ENCODE measurements at regions not wholly inside any gene's neighbourhood (a gene's known extent, or its start where the extent isn't known, plus 50 kb on each side); places are given as distances from the start of the nearest gene placed in this dataset.

GRCh38 chr12:93142881-93143280 lies 213.8 kb upstream of the EEA1 start:
- Histone ChIP-seq H3K4me1 (replicated peaks in 1 of 2) (no peaks in the 10 kb centered on the region), H3K4me3 (no peak overlapping the region), H3K27ac (no peak overlapping the region)
- in situ Hi-C loops (cut with MboI; ENCODE audit: low pct_unique_long_range_greater_than_20kb in 2 of 9, low sequenced_read_pairs in 9 of 9, unreplicated experiment in 9 of 9), result no loop called here
- WGBS, 10 experiments, result 68 to 100% (median 81%) methylated on average over 1 to 3 of the region's 3 CpGs
- no peak for ATAC-seq (replicated peaks in 6 of 8)

DNA sequence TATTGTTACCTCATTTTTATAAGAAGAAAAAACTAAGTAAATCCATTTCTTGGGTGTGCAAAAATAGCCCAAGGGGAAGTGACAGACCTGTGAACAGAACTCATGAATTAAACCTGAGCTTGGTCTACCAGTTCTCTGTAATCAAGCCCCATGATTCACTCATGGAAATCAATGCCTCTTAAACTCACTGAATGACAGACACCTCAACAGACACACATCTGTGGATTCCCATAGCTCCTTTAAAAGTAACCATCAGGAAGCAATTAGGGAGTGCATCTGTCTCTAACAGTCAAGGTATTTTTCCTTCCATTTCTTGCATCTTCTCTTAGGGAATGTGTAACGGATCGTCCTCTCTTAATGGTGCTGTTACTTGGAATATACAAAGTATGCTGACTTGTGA lies 215.0 kb upstream of the EEA1 start:
- WGBS, 10 experiments, result 17 to 100% (median 88%) methylated on average over 1 to 2 of the region's 2 CpGs; no CpG with 5 or more reads in 3 of the 10 experiments
- in situ Hi-C loops (cut with MboI; ENCODE audit: low pct_unique_long_range_greater_than_20kb in 2 of 9, low sequenced_read_pairs in 9 of 9, unreplicated experiment in 9 of 9), result no loop called here
- Histone ChIP-seq H3K4me3 (no peak overlapping the region), H3K4me1 (replicated peaks in 1 of 2) (no peaks in the 10 kb centered on the region), H3K27ac (no peak overlapping the region)
- peak in 1 of 8 experiments; percentile 18 for ATAC-seq (replicated peaks in 6 of 8)

GRCh38 chr12:93145086-93145485 lies 216.0 kb upstream of the EEA1 start:
- Histone ChIP-seq H3K27ac (no peak overlapping the region), H3K4me3 (no peak overlapping the region), H3K4me1 (replicated peaks in 1 of 2) (no peaks in the 10 kb centered on the region)
- in situ Hi-C loops (cut with MboI; ENCODE audit: low pct_unique_long_range_greater_than_20kb in 2 of 9, low sequenced_read_pairs in 9 of 9, unreplicated experiment in 9 of 9), result no loop called here
- WGBS, 10 experiments, result 27 to 89% (median 69%) methylated on average over 2 to 5 of the region's 5 CpGs
- no peak for ATAC-seq (replicated peaks in 6 of 8)

DNA sequence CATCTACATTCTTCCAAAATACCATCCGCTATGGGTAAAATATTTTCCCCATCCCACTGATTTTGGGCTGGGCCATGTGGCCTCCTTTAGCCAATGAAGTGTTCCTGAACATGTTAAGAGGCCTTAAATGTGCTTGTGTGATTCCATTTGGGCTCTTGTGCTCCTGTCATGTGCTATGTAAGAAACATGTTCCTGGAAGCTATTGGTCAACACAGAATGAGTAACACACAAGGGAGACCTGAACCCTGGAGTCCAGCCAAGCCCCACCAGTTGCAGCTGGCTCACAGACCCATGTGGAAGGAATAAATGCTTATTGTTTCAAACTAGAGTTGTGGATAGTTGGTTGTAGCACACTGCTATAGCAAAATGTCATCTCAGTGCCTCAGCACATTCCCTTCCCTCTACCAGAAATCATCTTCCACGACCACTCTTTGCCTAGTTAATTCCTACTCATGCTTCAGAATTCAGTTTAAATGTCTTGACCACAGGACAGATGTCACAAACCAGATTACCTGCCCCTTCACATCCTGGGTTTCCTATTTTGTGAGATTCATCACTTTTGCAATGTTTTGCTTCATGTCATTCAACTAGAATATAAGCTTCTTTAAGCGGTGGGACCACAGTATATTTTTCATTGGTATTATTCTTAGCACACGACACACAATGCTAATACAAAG lies 217.3 kb upstream of the EEA1 start:
- ATAC-seq (replicated peaks in 6 of 8), result peak in 2 of 8 experiments; percentile 38 to 46
- in situ Hi-C loops (cut with MboI; ENCODE audit: low pct_unique_long_range_greater_than_20kb in 2 of 9, low sequenced_read_pairs in 9 of 9, unreplicated experiment in 9 of 9), result no loop called here
- 63 to 95% (median 70%) methylated on average over 2 to 4 of the region's 4 CpGs; no CpG with 5 or more reads in 1 of the 10 experiments for WGBS, 10 experiments
- no peaks in the 10 kb centered on the region for H3K4me1 ChIP-seq (replicated peaks in 1 of 2)
- no peak overlapping the region for H3K27ac ChIP-seq
- no peak overlapping the region for H3K4me3 ChIP-seq

DNA sequence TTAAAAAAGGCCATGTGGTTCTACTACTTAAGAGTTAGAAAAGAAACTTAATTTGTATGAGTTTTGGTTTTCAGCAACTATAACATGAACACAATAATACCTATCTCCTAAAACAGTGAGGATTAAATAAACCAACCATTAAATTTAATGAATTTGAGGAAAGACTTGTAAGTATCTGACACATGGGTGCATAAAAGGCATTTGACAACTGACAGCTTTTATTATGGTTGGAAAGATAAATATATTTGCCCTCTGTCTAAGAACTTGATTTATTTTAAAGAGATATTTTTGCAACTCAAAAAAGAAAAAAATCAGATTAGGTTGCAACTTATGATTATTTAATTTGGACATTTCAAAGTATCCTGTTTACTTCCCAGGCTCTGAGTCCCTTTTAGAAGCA lies 217.9 kb upstream of the EEA1 start:
- Histone ChIP-seq H3K4me3 (no peak overlapping the region), H3K4me1 (replicated peaks in 1 of 2) (no peaks in the 10 kb centered on the region), H3K27ac (no peak overlapping the region)
- in situ Hi-C loops (cut with MboI; ENCODE audit: low pct_unique_long_range_greater_than_20kb in 2 of 9, low sequenced_read_pairs in 9 of 9, unreplicated experiment in 9 of 9), result no loop called here
- ATAC-seq (replicated peaks in 6 of 8), result no peak

DNA sequence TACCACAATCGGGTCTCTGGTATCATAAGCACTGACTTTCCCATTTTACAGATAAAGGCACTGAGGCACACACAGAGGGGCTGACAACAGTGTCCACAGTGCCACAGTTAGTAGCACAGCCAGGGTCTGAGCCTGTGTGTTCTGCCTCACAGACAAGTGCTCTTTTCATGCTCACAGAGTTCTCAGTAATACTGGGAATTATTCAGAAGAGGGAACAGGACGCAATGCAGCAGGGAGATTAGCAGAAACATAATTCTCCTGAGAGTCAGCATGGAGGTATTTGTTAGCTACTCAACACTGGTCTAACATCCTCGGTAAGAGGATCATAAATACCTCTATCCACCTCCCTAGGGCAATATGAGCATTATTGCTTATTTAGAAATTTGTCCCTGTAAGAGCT lies 219.3 kb upstream of the EEA1 start:
- no peak for ATAC-seq (replicated peaks in 6 of 8)
- no peak overlapping the region for H3K27ac ChIP-seq
- WGBS, 10 experiments, result 0 to 100% (median 75%) methylated on average over 1 to 3 of the region's 3 CpGs; no CpG with 5 or more reads in 3 of the 10 experiments
- H3K4me1 ChIP-seq (replicated peaks in 1 of 2), result no peaks in the 10 kb centered on the region
- in situ Hi-C loops (cut with MboI; ENCODE audit: low pct_unique_long_range_greater_than_20kb in 2 of 9, low sequenced_read_pairs in 9 of 9, unreplicated experiment in 9 of 9), result no loop called here
- H3K4me3 ChIP-seq, result no peak overlapping the region

- WGBS, 10 experiments, result 67 to 100% (median 90%) methylated on average over 1 to 2 of the region's 2 CpGs; no CpG with 5 or more reads in 4 of the 10 experiments
- in situ Hi-C loops (cut with MboI; ENCODE audit: low pct_unique_long_range_greater_than_20kb in 2 of 9, low sequenced_read_pairs in 9 of 9, unreplicated experiment in 9 of 9), result no loop called here
- Histone ChIP-seq H3K4me3 (no peak overlapping the region), H3K4me1 (replicated peaks in 1 of 2) (no peaks in the 10 kb centered on the region), H3K27ac (no peak overlapping the region)
- no peak for ATAC-seq (replicated peaks in 6 of 8)
Measured at GRCh38 chr12:93149229-93149628, 220.1 kb upstream of the EEA1 start.

DNA sequence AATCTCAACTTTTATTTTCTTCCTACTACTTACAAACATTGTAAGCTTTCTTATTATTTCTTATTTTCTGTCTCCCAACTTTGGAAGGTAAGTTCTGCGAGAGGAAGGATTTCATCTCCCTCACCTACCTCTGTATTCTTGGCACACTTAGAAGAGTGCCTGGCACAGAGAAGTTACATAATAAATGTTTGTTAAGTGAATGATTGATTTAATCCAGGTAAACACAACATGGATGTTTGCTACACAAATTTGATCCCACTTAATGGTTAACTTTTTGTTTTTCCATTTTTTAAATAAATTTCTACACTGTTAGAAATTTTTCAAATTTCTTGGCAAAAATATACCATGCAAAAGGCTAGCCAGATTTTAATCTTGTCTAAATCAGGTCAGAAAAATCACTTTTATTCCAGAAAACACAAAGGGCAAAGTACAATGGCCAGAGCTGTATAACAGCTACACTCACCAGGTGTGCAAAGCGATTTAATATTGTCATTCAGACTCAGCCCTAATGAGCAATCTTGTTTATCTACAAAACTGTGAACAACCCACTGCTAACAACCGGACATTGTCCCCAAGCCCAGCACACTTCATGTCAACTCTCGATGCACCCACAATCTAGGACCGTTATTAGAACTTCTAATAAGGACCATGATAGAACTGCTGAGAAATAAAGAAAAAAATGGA lies 222.1 kb upstream of the EEA1 start:
- ATAC-seq (replicated peaks in 6 of 8), result no peak
- H3K4me3 ChIP-seq, result no peak overlapping the region
- in situ Hi-C loops (cut with MboI; ENCODE audit: low pct_unique_long_range_greater_than_20kb in 2 of 9, low sequenced_read_pairs in 9 of 9, unreplicated experiment in 9 of 9), result no loop called here
- WGBS, 10 experiments, result 82 to 100% (median 91%) methylated on average over 3 to 5 of the region's 5 CpGs
- H3K27ac ChIP-seq, result no peak overlapping the region
- peaks cover 0 to 4% of the 10 kb centered on the region in 2 donors for H3K4me1 ChIP-seq (replicated peaks in 1 of 2)

DNA sequence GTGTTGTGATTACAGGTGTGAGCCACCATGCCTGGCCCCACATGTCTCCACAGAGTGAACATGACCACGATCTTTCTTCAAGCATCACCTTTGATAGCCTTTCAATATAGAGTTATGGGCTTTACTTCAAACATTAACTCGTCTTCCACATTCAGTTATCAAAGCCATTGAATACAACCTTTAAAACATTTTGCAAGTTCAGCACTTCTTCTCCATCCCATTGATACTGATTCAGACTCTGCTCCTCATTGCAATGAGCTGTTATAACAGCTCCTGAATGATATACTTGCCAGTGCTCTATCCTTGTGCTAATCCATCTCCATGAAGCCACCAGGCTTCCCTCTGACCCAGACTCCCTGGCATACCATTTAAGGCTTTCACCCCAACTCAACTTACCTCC lies 223.5 kb upstream of the EEA1 start:
- Histone ChIP-seq H3K27ac (no peak overlapping the region), H3K4me3 (no peak overlapping the region), H3K4me1 (replicated peaks in 1 of 2) (peaks cover 0 to 5% of the 10 kb centered on the region in 2 donors)
- no peak for ATAC-seq (replicated peaks in 6 of 8)
- WGBS, 10 experiments, result 90 to 100% (median 100%) methylated on average over 1 to 2 of the region's 2 CpGs; no CpG with 5 or more reads in 4 of the 10 experiments
- in situ Hi-C loops (cut with MboI; ENCODE audit: low pct_unique_long_range_greater_than_20kb in 2 of 9, low sequenced_read_pairs in 9 of 9, unreplicated experiment in 9 of 9), result no loop called here

GRCh38 chr12:93153321-93153720 lies 224.2 kb upstream of the EEA1 start:
- in situ Hi-C loops (cut with MboI; ENCODE audit: low pct_unique_long_range_greater_than_20kb in 2 of 9, low sequenced_read_pairs in 9 of 9, unreplicated experiment in 9 of 9), result no loop called here
- Histone ChIP-seq H3K4me3 (no peak overlapping the region), H3K4me1 (replicated peaks in 1 of 2) (peaks cover 0 to 5% of the 10 kb centered on the region in 2 donors), H3K27ac (no peak overlapping the region)
- 60 to 100% (median 92%) methylated on average over 1 to 2 of the region's 3 CpGs; no CpG with 5 or more reads in 2 of the 10 experiments for WGBS, 10 experiments
- no peak for ATAC-seq (replicated peaks in 6 of 8)

DNA sequence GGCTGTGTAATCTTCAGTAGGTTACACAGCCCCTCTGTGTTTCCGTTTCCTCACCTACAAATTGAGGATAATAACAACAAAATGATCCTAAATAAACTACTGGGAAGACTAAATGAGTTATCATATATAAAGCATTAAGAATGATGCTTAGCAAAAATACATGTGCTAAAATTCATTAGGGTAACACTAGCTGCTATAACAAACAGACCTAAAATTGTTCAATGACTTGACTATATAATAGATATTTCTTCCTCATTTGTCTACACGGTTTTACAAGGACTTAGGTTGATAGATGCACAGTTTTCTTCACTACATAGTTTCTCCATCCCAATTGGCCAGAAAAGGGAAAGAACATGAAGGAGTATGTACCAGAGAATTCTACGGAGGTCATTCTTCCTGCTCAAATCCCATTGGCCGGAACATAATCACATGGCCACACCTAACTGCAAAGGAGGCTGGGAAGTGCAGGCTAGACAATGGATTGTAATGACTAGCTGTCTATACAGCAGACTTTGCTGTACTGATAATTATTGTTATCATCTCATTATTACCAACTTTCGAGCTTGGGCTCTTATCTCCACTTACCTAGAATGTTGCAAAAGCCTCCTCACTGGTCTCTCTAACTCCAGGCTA lies 223.5 kb upstream of the NUDT4 start:
- Histone ChIP-seq H3K4me3 (no peak overlapping the region), H3K4me1 (replicated peaks in 1 of 2) (peaks cover 0 to 5% of the 10 kb centered on the region in 2 donors), H3K27ac (no peak overlapping the region)
- in situ Hi-C loops (cut with MboI; ENCODE audit: low pct_unique_long_range_greater_than_20kb in 2 of 9, low sequenced_read_pairs in 9 of 9, unreplicated experiment in 9 of 9), result no loop called here
- ATAC-seq (replicated peaks in 6 of 8), result no peak
- WGBS, 10 experiments, result 42 to 100% (median 89%) methylated on average over 1 to 5 of the region's 5 CpGs

DNA sequence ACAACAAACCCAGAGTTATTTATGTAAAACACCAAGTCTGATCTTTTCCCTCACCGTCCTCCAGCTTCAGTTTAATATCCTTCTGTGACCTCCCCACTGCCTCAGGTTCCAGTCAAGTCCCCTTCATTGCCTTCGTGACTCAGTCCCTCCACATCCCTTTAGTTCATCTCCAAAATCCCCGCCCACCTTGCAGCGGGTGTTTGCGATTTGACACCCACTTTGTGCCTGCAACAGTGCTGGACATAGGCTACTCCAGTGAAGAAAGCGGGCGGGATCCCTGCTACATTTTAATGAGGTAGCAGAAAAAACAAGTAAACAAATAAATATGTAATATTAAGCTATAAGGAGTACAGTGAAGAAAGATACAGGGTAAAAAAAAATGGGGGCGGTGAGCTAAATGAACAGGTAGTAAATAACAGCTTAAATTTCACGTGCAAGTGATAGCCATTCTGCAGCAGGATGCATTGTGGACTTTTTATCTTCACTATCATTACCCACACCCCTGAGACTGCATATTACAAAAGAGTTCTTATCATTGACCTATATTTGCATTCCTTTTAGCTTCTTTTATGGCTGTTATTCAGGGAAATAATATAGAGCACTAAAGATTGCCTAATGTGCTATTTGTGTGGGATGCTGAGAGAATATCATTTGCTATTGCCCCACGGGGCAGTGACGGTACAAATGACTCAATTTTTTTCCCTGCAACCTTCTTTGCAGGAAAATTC lies 222.8 kb upstream of the NUDT4 start:
- Histone ChIP-seq H3K4me1 (replicated peaks in 1 of 2) (peaks cover 0 to 5% of the 10 kb centered on the region in 2 donors), H3K27ac (no peak overlapping the region), H3K4me3 (no peak overlapping the region)
- WGBS, 10 experiments, result 48 to 100% (median 91%) methylated on average over 2 to 10 of the region's 11 CpGs
- peak in 2 of 8 experiments; percentile 40 to 51 for ATAC-seq (replicated peaks in 6 of 8)
- in situ Hi-C loops (cut with MboI; ENCODE audit: low pct_unique_long_range_greater_than_20kb in 2 of 9, low sequenced_read_pairs in 9 of 9, unreplicated experiment in 9 of 9), result no loop called here

GRCh38 chr12:93156086-93156716 lies 221.5 kb upstream of the NUDT4 start:
- peak in 4 of 8 experiments; percentile 31 to 95 (median 48) for ATAC-seq (replicated peaks in 6 of 8)
- H3K4me3 ChIP-seq, result no peak overlapping the region
- peaks cover 0 to 5% of the 10 kb centered on the region in 2 donors for H3K4me1 ChIP-seq (replicated peaks in 1 of 2)
- 20 to 100% (median 67%) methylated on average over 1 to 6 of the region's 7 CpGs for WGBS, 10 experiments
- no peak overlapping the region for H3K27ac ChIP-seq
- in situ Hi-C loops (cut with MboI; ENCODE audit: low pct_unique_long_range_greater_than_20kb in 2 of 9, low sequenced_read_pairs in 9 of 9, unreplicated experiment in 9 of 9), result no loop called here
